Peyer's patch (tissue), 4 donors: ENCODE measurements at regions not wholly inside any gene's neighbourhood (a gene's known extent, or its start where the extent isn't known, plus 50 kb on each side); places are given as distances from the start of the nearest gene placed in this dataset.

Experiments
- POLR2A ChIP-seq, 2 donors: fragments of 450-650 bp; IDR thresholded peaks; one replicate each; pipeline ENCODE4 v1.5.1; 2017; ENCODE audit warnings: antibody characterized with exemption in 2 of 2, mild to moderate bottlenecking in 2 of 2, moderate library complexity in 2 of 2
- TF ChIP-seq, protein P1 (sequence below), 6 experiments: fragments of 450-650 bp in 4 of 6; fragments of 200-600 bp in 2 of 6; sonication (generic) in 1 of 6; IDR thresholded peaks; one replicate each; pipeline ENCODE4 v1.5.1; 2017 to 2019; ENCODE audit warnings: antibody characterized with exemption in 6 of 6, mild to moderate bottlenecking in 3 of 6, moderate library complexity in 1 of 6

DNA sequence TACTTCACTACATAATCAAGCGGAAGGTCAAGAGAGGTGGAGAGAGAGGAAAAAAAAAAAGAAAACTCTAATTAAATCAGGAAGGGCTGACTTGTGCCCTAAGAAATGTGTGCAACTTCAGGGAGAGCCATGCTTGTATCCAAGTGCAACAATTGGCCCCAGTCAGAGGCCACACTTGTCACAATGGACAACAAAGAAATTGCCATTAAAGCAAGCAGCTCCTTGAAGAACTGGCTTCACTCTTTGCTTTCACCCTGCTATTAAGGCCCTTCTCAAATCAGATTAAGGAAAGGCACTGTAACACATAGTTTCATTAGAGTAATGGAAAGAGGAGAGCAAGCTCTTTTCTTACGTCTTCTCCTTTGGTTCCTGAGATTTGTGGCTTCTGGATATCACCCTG is 480.9 kb upstream of the WWC1 start:
- TF ChIP-seq, protein P1, sequence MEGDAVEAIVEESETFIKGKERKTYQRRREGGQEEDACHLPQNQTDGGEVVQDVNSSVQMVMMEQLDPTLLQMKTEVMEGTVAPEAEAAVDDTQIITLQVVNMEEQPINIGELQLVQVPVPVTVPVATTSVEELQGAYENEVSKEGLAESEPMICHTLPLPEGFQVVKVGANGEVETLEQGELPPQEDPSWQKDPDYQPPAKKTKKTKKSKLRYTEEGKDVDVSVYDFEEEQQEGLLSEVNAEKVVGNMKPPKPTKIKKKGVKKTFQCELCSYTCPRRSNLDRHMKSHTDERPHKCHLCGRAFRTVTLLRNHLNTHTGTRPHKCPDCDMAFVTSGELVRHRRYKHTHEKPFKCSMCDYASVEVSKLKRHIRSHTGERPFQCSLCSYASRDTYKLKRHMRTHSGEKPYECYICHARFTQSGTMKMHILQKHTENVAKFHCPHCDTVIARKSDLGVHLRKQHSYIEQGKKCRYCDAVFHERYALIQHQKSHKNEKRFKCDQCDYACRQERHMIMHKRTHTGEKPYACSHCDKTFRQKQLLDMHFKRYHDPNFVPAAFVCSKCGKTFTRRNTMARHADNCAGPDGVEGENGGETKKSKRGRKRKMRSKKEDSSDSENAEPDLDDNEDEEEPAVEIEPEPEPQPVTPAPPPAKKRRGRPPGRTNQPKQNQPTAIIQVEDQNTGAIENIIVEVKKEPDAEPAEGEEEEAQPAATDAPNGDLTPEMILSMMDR (IDR thresholded peaks at IDR 0.05), result no peak
- TF ChIP-seq POLR2A (IDR thresholded peaks at IDR 0.05), result no peak
